Thyroid gland (tissue), 4 donors: ENCODE measurements at regions not wholly inside any gene's neighbourhood (a gene's known extent, or its start where the extent isn't known, plus 50 kb on each side); places are given as distances from the start of the nearest gene placed in this dataset.

Source experiments
- DNase-seq, 2 donors: peaks; one replicate each; pipeline ENCODE4 v3.0.0-alpha.2; 2019
- H3K27ac ChIP-seq, 3 donors: fragments of 200-600 bp; sonication (generic); 1 replicate in 2 of 3; 2 replicates in 1 of 3; pipeline ENCODE4 v1.5.1; 2016 to 2019; ENCODE audit warnings: mild to moderate bottlenecking in 1 of 3, moderate library complexity in 1 of 3
- H3K27me3 ChIP-seq: fragments of 200-600 bp; sonication (generic); one replicate; pipeline ENCODE4 v1.5.1; 2019
- H3K36me3 ChIP-seq, 2 donors: fragments of 200-600 bp; sonication (generic); one replicate each; pipeline ENCODE4 v1.5.1; 2016 to 2019
- H3K4me1 ChIP-seq, 2 donors: fragments of 200-600 bp; sonication (generic); one replicate each; pipeline ENCODE4 v1.5.1; 2017 to 2019
- H3K4me3 ChIP-seq, 3 donors: fragments of 200-600 bp; sonication (generic); replicated peaks in 1 of 3; 1 replicate in 2 of 3; 2 replicates in 1 of 3; pipeline ENCODE4 v1.5.1; 2016; ENCODE audit warnings: mild to moderate bottlenecking in 1 of 3
- H3K9me3 ChIP-seq: fragments of 200-600 bp; sonication (generic); one replicate; pipeline ENCODE4 v1.5.1; 2017
- POLR2A ChIP-seq, 2 donors: fragments of 450-650 bp; IDR thresholded peaks; one replicate each; pipeline ENCODE4 v1.6.1; 2017; ENCODE audit warnings: antibody characterized with exemption in 2 of 2, mild to moderate bottlenecking in 2 of 2, moderate library complexity in 1 of 2
- WGBS, 2 donors: methylation state at CpG; one replicate each; pipeline ENCODE4 v1.1.5; 2017; 5-methylcytosine and 5-hydroxymethylcytosine counted together
- intact Hi-C: fragments of 100-400 bp; cut with DNase I; formaldehyde crosslinking; loops from one replicate; pipeline ENCODE4 v1.15.1; 2023
- TF ChIP-seq, protein P1 (sequence below), 6 experiments: fragments of 200-600 bp in 3 of 6; fragments of 450-650 bp in 3 of 6; sonication (generic) in 3 of 6; IDR thresholded peaks; one replicate each; pipeline ENCODE4 v1.5.1; 2016 to 2019; ENCODE audit warnings: antibody characterized with exemption in 6 of 6, mild to moderate bottlenecking in 2 of 6, inconsistent platforms in 1 of 6, moderate library complexity in 1 of 6

- H3K9me3 ChIP-seq, result no peaks in the 10 kb centered on the region
- no peak for DNase-seq
- H3K4me3 ChIP-seq, result no peak overlapping the region
- no peak overlapping the region for H3K27ac ChIP-seq
- intact Hi-C loops, result no loop called here
- TF ChIP-seq, protein P1, sequence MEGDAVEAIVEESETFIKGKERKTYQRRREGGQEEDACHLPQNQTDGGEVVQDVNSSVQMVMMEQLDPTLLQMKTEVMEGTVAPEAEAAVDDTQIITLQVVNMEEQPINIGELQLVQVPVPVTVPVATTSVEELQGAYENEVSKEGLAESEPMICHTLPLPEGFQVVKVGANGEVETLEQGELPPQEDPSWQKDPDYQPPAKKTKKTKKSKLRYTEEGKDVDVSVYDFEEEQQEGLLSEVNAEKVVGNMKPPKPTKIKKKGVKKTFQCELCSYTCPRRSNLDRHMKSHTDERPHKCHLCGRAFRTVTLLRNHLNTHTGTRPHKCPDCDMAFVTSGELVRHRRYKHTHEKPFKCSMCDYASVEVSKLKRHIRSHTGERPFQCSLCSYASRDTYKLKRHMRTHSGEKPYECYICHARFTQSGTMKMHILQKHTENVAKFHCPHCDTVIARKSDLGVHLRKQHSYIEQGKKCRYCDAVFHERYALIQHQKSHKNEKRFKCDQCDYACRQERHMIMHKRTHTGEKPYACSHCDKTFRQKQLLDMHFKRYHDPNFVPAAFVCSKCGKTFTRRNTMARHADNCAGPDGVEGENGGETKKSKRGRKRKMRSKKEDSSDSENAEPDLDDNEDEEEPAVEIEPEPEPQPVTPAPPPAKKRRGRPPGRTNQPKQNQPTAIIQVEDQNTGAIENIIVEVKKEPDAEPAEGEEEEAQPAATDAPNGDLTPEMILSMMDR (IDR thresholded peaks at IDR 0.05), result no peak
- no peak for TF ChIP-seq POLR2A (IDR thresholded peaks at IDR 0.05)
- 65 to 70% methylated on average over 3 of the region's 3 CpGs for WGBS, 2 donors
- H3K27me3 ChIP-seq, result no peaks in the 10 kb centered on the region
- no peaks in the 10 kb centered on the region for H3K36me3 ChIP-seq
- H3K4me1 ChIP-seq, result no peaks in the 10 kb centered on the region
These were observed 117.4 kb upstream of the FNDC3A start for GRCh38 chr13:48858122-48858902.

GRCh38 chr13:48859272-48860105 lies 116.2 kb upstream of the FNDC3A start:
- WGBS, 2 donors, result 78 to 80% methylated on average over 3 of the region's 3 CpGs
- Histone ChIP-seq H3K4me1 (no peaks in the 10 kb centered on the region), H3K9me3 (no peaks in the 10 kb centered on the region), H3K36me3 (no peaks in the 10 kb centered on the region), H3K4me3 (no peak overlapping the region), H3K27ac (no peak overlapping the region), H3K27me3 (no peaks in the 10 kb centered on the region)
- no peak for DNase-seq
- no peak for TF ChIP-seq POLR2A (IDR thresholded peaks at IDR 0.05)
- TF ChIP-seq, protein P1 (IDR thresholded peaks at IDR 0.05), result no peak
- intact Hi-C loops, result no loop called here

- intact Hi-C loops, result no loop called here
- no peak for DNase-seq
- Histone ChIP-seq H3K4me3 (no peak overlapping the region), H3K27me3 (no peaks in the 10 kb centered on the region), H3K4me1 (no peaks in the 10 kb centered on the region), H3K9me3 (no peaks in the 10 kb centered on the region), H3K27ac (no peak overlapping the region), H3K36me3 (no peaks in the 10 kb centered on the region)
- TF ChIP-seq POLR2A (IDR thresholded peaks at IDR 0.05), result no peak
- TF ChIP-seq, protein P1 (IDR thresholded peaks at IDR 0.05), result no peak
- WGBS, 2 donors, result 92 to 93% methylated on average over 1 of the region's 1 CpG
These were observed 115.3 kb upstream of the FNDC3A start for GRCh38 chr13:48860364-48860763.

DNA sequence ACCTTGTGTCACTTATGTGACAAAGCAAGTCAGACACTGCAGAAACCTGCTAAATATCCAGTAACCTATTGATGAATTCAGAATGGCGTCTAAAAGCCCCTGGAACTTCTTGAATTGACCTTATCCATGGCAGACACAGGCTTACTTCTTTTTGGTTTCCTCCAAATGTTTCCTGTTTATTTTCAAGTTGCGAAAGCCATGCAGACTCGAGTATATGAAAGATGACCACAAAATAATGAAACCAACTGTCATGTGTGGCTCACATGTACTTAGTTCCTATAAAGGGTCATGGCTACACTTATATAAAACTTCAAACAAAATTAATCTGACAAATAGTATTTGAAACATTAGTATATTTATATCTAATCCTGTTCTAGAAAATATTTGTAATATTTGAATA lies 113.1 kb upstream of the FNDC3A start:
- 74 to 80% methylated on average over 3 of the region's 3 CpGs for WGBS, 2 donors
- DNase-seq, result no peak
- H3K9me3 ChIP-seq, result no peaks in the 10 kb centered on the region
- TF ChIP-seq, protein P1 (IDR thresholded peaks at IDR 0.05), result no peak
- no peak for TF ChIP-seq POLR2A (IDR thresholded peaks at IDR 0.05)
- intact Hi-C loops, result no loop called here
- no peak overlapping the region for H3K4me3 ChIP-seq
- no peaks in the 10 kb centered on the region for H3K36me3 ChIP-seq
- H3K27me3 ChIP-seq, result no peaks in the 10 kb centered on the region
- peaks cover 0 to 3% of the 10 kb centered on the region in 2 donors for H3K4me1 ChIP-seq
- no peak overlapping the region for H3K27ac ChIP-seq

- Histone ChIP-seq H3K9me3 (no peaks in the 10 kb centered on the region), H3K4me1 (peaks cover 0 to 3% of the 10 kb centered on the region in 2 donors), H3K27me3 (no peaks in the 10 kb centered on the region), H3K27ac (no peak overlapping the region), H3K4me3 (no peak overlapping the region), H3K36me3 (no peaks in the 10 kb centered on the region)
- intact Hi-C loops, result no loop called here
- TF ChIP-seq, protein P1 (IDR thresholded peaks at IDR 0.05), result no peak
- no peak for DNase-seq
These were observed 111.6 kb upstream of the FNDC3A start for GRCh38 chr13:48864100-48864499.
